Chondrocyte (in vitro differentiated cells): ENCODE measurements at regions not wholly inside any gene's neighbourhood (a gene's known extent, or its start where the extent isn't known, plus 50 kb on each side); places are given as distances from the start of the nearest gene placed in this dataset.

Source experiments
- DNase-seq: peaks from one replicate; pipeline ENCODE4 v3.0.0; 2021; ENCODE audit warnings: mixed read lengths, low spot score
- H3K27ac Mint-ChIP-seq: one replicate; pipeline ENCODE4 v1.8.0; 2021; ENCODE audit warnings: mild to moderate bottlenecking, moderate library complexity, mixed read lengths; ENCODE audit not compliant: unreplicated experiment
- H3K27me3 Mint-ChIP-seq: 2 replicates; pipeline ENCODE4 v1.8.0; 2021; ENCODE audit warnings: low read depth, mixed read lengths
- H3K36me3 Mint-ChIP-seq: 2 replicates; pipeline ENCODE4 v1.8.0; 2021; ENCODE audit warnings: low read depth, mixed read lengths
- H3K4me1 Mint-ChIP-seq: 2 replicates; pipeline ENCODE4 v1.8.0; 2021; ENCODE audit warnings: low read depth, mild to moderate bottlenecking, mixed read lengths
- H3K4me3 Mint-ChIP-seq: one replicate; pipeline ENCODE4 v1.8.0; 2021; ENCODE audit warnings: mild to moderate bottlenecking, moderate library complexity, mixed read lengths; ENCODE audit not compliant: unreplicated experiment
- H3K9me3 Mint-ChIP-seq: 2 replicates; pipeline ENCODE4 v1.8.0; 2021; ENCODE audit warnings: low read depth, mixed read lengths
- TF ChIP-seq, protein P1 (sequence below): fragments of 200-600 bp; sonication (generic); IDR thresholded peaks from 2 replicates; pipeline ENCODE4 v1.5.0; 2021; ENCODE audit warnings: antibody characterized with exemption, mild to moderate bottlenecking, moderate library complexity

DNA sequence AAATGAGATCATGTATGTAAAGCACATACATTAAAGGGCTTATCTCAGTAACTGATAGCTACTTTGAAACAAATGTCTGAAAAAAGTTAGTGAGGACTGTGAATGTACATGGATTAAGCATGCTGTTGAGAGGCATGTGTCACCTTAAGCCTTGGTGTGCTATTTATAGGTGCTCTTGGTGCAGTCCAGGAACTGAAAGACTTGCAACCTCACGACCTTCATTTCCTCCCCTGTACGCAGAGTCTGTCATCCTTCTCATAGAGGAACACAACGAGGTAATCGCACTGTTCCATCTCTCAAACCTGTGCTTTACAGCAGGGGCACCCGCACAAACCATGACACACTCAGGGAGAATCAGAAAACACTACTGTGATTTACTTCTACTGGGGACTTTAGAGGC, 65.6 kb downstream of the UFM1 start:
- Mint-ChIP-seq H3K9me3 (peaks cover 4% of the 10 kb centered on the region), H3K4me1 (peaks cover 8% of the 10 kb centered on the region), H3K27me3 (peaks cover 2% of the 10 kb centered on the region), H3K4me3 (no peak overlapping the region), H3K36me3 (no peaks in the 10 kb centered on the region), H3K27ac (no peak overlapping the region)
- DNase-seq = no peak
- TF ChIP-seq, protein P1, sequence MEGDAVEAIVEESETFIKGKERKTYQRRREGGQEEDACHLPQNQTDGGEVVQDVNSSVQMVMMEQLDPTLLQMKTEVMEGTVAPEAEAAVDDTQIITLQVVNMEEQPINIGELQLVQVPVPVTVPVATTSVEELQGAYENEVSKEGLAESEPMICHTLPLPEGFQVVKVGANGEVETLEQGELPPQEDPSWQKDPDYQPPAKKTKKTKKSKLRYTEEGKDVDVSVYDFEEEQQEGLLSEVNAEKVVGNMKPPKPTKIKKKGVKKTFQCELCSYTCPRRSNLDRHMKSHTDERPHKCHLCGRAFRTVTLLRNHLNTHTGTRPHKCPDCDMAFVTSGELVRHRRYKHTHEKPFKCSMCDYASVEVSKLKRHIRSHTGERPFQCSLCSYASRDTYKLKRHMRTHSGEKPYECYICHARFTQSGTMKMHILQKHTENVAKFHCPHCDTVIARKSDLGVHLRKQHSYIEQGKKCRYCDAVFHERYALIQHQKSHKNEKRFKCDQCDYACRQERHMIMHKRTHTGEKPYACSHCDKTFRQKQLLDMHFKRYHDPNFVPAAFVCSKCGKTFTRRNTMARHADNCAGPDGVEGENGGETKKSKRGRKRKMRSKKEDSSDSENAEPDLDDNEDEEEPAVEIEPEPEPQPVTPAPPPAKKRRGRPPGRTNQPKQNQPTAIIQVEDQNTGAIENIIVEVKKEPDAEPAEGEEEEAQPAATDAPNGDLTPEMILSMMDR = no peak

DNA sequence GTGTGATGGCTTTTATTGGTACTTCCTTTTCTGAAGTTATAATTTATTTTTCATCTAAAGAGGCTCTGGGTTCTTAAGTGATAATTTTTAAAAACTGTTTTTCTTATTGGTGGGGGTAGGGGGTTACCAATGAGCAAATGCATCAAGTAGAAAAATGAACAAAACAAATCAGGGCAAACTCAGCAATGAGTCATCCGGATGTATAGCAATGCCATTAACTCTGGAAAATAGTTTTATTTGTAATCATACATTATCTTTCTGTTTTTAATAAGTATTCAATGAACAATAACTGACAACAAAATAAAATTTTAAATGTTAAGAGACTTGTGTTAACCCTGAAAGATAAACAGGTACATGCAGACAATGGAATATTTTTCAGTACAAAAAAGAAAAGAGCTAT, 67.6 kb downstream of the UFM1 start:
- Mint-ChIP-seq H3K9me3 (peaks cover 4% of the 10 kb centered on the region), H3K36me3 (no peaks in the 10 kb centered on the region), H3K4me1 (peaks cover 2% of the 10 kb centered on the region), H3K27ac (no peak overlapping the region), H3K27me3 (peaks cover 2% of the 10 kb centered on the region), H3K4me3 (no peak overlapping the region)
- DNase-seq = no peak
- TF ChIP-seq, protein P1 = no peak

DNA sequence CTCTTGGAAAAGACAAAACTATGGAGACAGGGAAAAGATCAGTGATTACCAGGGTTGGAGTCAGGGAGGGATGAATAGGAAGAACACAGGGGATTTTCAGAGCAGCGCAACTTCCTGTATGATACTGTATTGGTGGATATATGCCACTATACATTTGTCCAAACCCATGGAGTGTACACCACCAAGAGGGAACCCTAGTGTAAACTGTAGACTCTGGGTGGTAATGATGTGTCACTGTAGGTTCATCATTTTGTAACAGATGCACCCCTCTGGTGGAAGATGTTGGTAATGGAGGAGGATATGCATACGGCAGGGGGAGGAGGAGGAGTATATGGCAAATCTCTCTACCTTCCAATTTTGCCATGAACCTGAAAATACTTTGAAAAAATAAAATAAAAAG, 68.1 kb downstream of the UFM1 start:
- Mint-ChIP-seq H3K27ac (no peak overlapping the region), H3K36me3 (no peaks in the 10 kb centered on the region), H3K4me3 (no peak overlapping the region), H3K27me3 (peaks cover 2% of the 10 kb centered on the region), H3K4me1 (no peaks in the 10 kb centered on the region), H3K9me3 (peaks cover 4% of the 10 kb centered on the region)
- DNase-seq = no peak
- TF ChIP-seq, protein P1 = peak; percentile 45

DNA sequence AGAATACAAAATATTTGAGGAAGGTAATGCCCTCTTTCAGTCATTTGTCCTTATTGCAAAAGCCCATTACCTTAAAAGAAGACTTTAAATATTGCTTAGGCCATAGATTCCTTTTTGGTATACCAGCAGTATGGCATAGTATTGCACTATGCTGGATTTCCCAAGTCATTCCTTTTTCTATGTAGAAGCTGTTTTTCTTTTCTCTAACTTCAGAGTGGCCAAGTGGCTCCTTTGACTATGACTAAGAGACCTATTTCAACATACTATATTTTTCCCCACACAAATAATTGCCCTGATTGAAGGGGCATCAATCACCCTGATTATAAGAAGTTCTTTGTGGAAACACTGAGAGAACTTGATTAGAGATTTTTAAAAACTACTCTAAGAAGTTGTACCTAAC, 68.6 kb downstream of the UFM1 start:
- peaks cover 4% of the 10 kb centered on the region for H3K9me3 Mint-ChIP-seq
- no peak for DNase-seq
- H3K27ac Mint-ChIP-seq = no peak overlapping the region
- H3K4me3 Mint-ChIP-seq = no peak overlapping the region
- H3K4me1 Mint-ChIP-seq = no peaks in the 10 kb centered on the region
- H3K27me3 Mint-ChIP-seq = peaks cover 2% of the 10 kb centered on the region
- TF ChIP-seq, protein P1 = no peak
- no peaks in the 10 kb centered on the region for H3K36me3 Mint-ChIP-seq

DNA sequence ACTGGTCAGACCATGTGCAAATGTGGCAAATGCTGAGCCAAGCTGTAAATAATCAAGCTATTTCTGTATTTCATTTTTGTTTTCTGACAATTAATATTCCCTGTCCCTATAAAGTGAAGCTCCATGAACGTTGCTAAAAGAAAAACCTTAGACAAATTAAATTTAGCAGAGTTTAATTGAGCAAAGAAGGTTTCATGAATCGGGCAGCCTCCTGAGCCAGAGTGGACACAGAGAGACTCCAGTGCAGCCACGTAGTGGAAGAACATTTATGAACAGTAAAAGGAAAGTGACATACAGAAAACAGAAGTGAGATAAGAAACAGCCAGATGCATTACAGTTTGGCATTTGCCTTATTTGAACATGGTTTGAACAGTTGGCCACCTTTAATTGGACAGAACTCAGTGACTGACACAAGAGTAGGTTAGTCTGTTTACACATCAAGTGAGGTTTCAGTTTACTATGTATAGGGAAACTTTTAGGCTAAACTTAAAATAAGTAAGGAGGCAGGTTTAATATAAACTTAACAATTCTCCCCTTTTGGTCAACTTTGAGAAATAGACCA, 69.7 kb downstream of the UFM1 start:
- peaks cover 4% of the 10 kb centered on the region for H3K9me3 Mint-ChIP-seq
- H3K4me1 Mint-ChIP-seq = no peaks in the 10 kb centered on the region
- H3K27me3 Mint-ChIP-seq = peaks cover 2% of the 10 kb centered on the region
- no peak overlapping the region for H3K27ac Mint-ChIP-seq
- no peaks in the 10 kb centered on the region for H3K36me3 Mint-ChIP-seq
- DNase-seq = no peak
- TF ChIP-seq, protein P1 = no peak
- H3K4me3 Mint-ChIP-seq = no peak overlapping the region
